GM12873 (cell line): ENCODE measurements at regions not wholly inside any gene's neighbourhood (a gene's known extent, or its start where the extent isn't known, plus 50 kb on each side); places are given as distances from the start of the nearest gene placed in this dataset.

ENCODE experiments used
- CTCF ChIP-seq: IDR thresholded peaks from 2 replicates; pipeline ENCODE4 v1.5.1; 2012; ENCODE audit warnings: low read depth, mild to moderate bottlenecking, moderate library complexity, low read length, control low read depth; ENCODE audit not compliant: insufficient read depth; ENCODE audit errors: missing control alignments

GRCh38 chr5:13581914-13582313 lies 362.6 kb downstream of the DNAH5 start:
- TF ChIP-seq CTCF: no peak

- TF ChIP-seq CTCF: no peak
Observed at GRCh38 chr5:13581132-13581531, 363.4 kb downstream of the DNAH5 start.

- no peak for TF ChIP-seq CTCF
Observed at GRCh38 chr5:13580058-13580457, 364.4 kb downstream of the DNAH5 start.

- TF ChIP-seq CTCF: no peak
Observed at GRCh38 chr5:13574574-13574973, 369.9 kb downstream of the DNAH5 start.

GRCh38 chr5:13572163-13572562 lies 372.3 kb downstream of the DNAH5 start:
- no peak for TF ChIP-seq CTCF

- no peak for TF ChIP-seq CTCF
Observed at GRCh38 chr5:13569090-13569715, 375.3 kb downstream of the DNAH5 start.

GRCh38 chr5:13567819-13568218 lies 376.7 kb downstream of the DNAH5 start:
- no peak for TF ChIP-seq CTCF
